ENCODE measurements at regions not wholly inside any gene's neighbourhood (a gene's known extent, or its start where the extent isn't known, plus 50 kb on each side); places are given as distances from the start of the nearest gene placed in this dataset.

DNA sequence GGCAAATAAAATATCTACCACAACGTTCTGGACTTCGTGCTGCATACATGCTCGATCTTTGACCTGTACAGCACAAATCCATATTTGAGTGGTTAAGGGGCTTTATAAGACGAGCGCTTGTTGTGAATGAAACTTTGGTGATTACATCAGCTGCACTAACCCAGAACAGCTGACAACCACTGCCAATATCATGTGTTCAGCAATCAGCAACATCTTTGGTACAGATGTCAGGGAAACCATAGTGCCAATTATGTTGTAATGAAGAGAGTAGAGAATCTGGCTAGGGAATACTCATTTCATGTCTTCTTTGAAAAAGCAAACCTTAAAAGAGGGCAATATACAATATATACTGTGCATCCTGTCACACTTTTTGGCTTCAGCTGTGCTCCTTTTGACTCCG lies 188.6 kb upstream of the NT5E start:
- TF ChIP-seq YY1 (IDR thresholded peaks at IDR 0.05; ENCODE audit: low read depth) (no peak), TAF1 (IDR thresholded peaks at IDR 0.05; ENCODE audit: low read depth) (no peak), CREB1 (IDR thresholded peaks at IDR 0.05; ENCODE audit: low read depth) (no peak), NFIC (IDR thresholded peaks at IDR 0.05) (no peak), CEBPB (IDR thresholded peaks at IDR 0.05) (no peak)
- TF ChIP-seq, protein P1, sequence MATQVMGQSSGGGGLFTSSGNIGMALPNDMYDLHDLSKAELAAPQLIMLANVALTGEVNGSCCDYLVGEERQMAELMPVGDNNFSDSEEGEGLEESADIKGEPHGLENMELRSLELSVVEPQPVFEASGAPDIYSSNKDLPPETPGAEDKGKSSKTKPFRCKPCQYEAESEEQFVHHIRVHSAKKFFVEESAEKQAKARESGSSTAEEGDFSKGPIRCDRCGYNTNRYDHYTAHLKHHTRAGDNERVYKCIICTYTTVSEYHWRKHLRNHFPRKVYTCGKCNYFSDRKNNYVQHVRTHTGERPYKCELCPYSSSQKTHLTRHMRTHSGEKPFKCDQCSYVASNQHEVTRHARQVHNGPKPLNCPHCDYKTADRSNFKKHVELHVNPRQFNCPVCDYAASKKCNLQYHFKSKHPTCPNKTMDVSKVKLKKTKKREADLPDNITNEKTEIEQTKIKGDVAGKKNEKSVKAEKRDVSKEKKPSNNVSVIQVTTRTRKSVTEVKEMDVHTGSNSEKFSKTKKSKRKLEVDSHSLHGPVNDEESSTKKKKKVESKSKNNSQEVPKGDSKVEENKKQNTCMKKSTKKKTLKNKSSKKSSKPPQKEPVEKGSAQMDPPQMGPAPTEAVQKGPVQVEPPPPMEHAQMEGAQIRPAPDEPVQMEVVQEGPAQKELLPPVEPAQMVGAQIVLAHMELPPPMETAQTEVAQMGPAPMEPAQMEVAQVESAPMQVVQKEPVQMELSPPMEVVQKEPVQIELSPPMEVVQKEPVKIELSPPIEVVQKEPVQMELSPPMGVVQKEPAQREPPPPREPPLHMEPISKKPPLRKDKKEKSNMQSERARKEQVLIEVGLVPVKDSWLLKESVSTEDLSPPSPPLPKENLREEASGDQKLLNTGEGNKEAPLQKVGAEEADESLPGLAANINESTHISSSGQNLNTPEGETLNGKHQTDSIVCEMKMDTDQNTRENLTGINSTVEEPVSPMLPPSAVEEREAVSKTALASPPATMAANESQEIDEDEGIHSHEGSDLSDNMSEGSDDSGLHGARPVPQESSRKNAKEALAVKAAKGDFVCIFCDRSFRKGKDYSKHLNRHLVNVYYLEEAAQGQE (IDR thresholded peaks at IDR 0.05; ENCODE audit: low read depth): no peak
- TF ChIP-seq, protein P2, sequence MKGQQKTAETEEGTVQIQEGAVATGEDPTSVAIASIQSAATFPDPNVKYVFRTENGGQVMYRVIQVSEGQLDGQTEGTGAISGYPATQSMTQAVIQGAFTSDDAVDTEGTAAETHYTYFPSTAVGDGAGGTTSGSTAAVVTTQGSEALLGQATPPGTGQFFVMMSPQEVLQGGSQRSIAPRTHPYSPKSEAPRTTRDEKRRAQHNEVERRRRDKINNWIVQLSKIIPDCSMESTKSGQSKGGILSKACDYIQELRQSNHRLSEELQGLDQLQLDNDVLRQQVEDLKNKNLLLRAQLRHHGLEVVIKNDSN (IDR thresholded peaks at IDR 0.05): no peak

DNA sequence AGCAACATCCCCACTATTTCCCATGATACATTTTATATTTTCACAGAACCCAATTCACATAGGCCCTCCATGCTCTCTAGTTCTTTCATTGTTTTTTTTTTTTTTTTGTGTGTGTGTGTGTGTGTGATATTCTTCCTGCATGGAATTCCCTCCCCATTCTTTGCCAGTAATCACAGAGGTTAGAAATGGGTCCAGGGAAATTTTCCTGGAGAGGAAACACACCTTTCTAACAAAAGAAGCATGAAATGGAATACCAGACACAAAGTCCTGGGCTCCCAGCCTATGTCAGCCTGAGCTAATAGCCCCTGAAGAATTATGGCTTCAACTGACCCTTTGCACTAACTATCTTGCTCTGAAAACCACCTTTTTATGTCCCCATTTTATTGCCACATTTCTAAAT lies 194.2 kb upstream of the NT5E start:
- TF ChIP-seq CEBPB (IDR thresholded peaks at IDR 0.05): no peak
- TF ChIP-seq, protein P3, sequence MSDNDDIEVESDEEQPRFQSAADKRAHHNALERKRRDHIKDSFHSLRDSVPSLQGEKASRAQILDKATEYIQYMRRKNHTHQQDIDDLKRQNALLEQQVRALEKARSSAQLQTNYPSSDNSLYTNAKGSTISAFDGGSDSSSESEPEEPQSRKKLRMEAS (IDR thresholded peaks at IDR 0.05): no peak
- no peak for TF ChIP-seq CREB1 (IDR thresholded peaks at IDR 0.05; ENCODE audit: low read depth)
- TF ChIP-seq, protein P1 (IDR thresholded peaks at IDR 0.05; ENCODE audit: low read depth): no peak
- no peak for TF ChIP-seq TEAD4 (IDR thresholded peaks at IDR 0.05)
- TF ChIP-seq YY1 (IDR thresholded peaks at IDR 0.05; ENCODE audit: low read depth): no peak
- TF ChIP-seq TAF1 (IDR thresholded peaks at IDR 0.05; ENCODE audit: low read depth): no peak
- TF ChIP-seq RAD21 (IDR thresholded peaks at IDR 0.05; ENCODE audit: low read depth): no peak
- no peak for TF ChIP-seq TCF12 (IDR thresholded peaks at IDR 0.05; ENCODE audit: low read depth)
- TF ChIP-seq NFIC (IDR thresholded peaks at IDR 0.05): no peak
- TF ChIP-seq, protein P2 (IDR thresholded peaks at IDR 0.05): no peak
- no peak for TF ChIP-seq EP300 (IDR thresholded peaks at IDR 0.05; ENCODE audit: borderline replicate concordance)
- TF ChIP-seq ZBTB7A (IDR thresholded peaks at IDR 0.05; ENCODE audit: low read depth): no peak
- no peak for TF ChIP-seq EGR1 (IDR thresholded peaks at IDR 0.05)
- TF ChIP-seq FOXM1 (IDR thresholded peaks at IDR 0.05; ENCODE audit: borderline replicate concordance, low read depth): no peak

DNA sequence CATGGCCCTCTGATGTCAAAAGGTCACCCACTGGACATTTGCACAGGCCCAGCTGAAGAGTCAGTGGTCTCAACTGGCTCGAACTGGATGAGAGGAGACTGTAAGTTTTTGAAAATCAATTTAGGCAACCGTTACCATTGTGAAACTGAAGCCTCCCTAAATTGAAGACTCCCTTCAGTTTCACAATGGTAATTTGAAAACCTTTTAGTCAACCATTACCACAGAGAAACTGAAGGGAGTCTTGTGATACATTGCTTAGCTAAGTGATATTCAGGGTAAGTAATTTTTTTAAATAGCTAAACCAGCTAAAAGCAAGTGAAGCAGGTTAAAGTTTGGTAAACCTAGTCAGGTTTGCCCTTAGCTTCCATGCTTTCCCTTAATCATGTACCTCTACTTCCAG lies 197.3 kb upstream of the NT5E start:
- TF ChIP-seq CREB1 (IDR thresholded peaks at IDR 0.05; ENCODE audit: low read depth) (no peak), EP300 (IDR thresholded peaks at IDR 0.05; ENCODE audit: borderline replicate concordance) (no peak), TCF12 (IDR thresholded peaks at IDR 0.05; ENCODE audit: low read depth) (no peak), TEAD4 (IDR thresholded peaks at IDR 0.05) (no peak), NFIC (IDR thresholded peaks at IDR 0.05) (no peak), CEBPB (IDR thresholded peaks at IDR 0.05) (no peak), RAD21 (IDR thresholded peaks at IDR 0.05; ENCODE audit: low read depth) (no peak), FOXM1 (IDR thresholded peaks at IDR 0.05; ENCODE audit: borderline replicate concordance, low read depth) (no peak), TAF1 (IDR thresholded peaks at IDR 0.05; ENCODE audit: low read depth) (no peak)
- TF ChIP-seq, protein P2 (IDR thresholded peaks at IDR 0.05): no peak
- TF ChIP-seq, protein P1 (IDR thresholded peaks at IDR 0.05; ENCODE audit: low read depth): no peak
- TF ChIP-seq, protein P3 (IDR thresholded peaks at IDR 0.05): no peak

DNA sequence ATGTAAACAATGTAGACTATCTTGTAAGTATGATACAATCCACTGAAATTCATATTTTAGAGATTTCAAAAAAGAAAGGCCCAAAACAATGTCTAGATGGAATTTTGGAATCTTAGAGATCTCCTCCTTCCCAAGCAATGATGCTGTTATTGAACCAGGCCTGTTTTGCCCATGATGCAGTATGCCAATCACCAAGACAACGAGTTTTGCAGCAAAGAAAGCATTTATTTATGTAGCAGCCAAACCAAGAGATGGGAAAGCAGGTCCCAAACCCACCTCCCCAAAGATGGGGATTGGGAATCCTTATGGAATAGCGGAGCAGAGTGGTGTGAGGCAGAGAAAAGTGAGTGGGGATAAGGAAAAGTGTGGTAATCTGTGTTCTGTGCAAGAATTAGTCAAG lies 197.8 kb upstream of the NT5E start:
- no peak for TF ChIP-seq YY1 (IDR thresholded peaks at IDR 0.05; ENCODE audit: low read depth)
- no peak for TF ChIP-seq CEBPB (IDR thresholded peaks at IDR 0.05)
- TF ChIP-seq FOXM1 (IDR thresholded peaks at IDR 0.05; ENCODE audit: borderline replicate concordance, low read depth): no peak
- no peak for TF ChIP-seq EGR1 (IDR thresholded peaks at IDR 0.05)
- no peak for TF ChIP-seq CREB1 (IDR thresholded peaks at IDR 0.05; ENCODE audit: low read depth)
- no peak for TF ChIP-seq EP300 (IDR thresholded peaks at IDR 0.05; ENCODE audit: borderline replicate concordance)
- TF ChIP-seq NFIC (IDR thresholded peaks at IDR 0.05): no peak
- no peak for TF ChIP-seq RAD21 (IDR thresholded peaks at IDR 0.05; ENCODE audit: low read depth)
- TF ChIP-seq TAF1 (IDR thresholded peaks at IDR 0.05; ENCODE audit: low read depth): no peak
- TF ChIP-seq TCF12 (IDR thresholded peaks at IDR 0.05; ENCODE audit: low read depth): no peak
- TF ChIP-seq, protein P3 (IDR thresholded peaks at IDR 0.05): no peak

All from Ishikawa (cell line).